ENCODE measurements at regions not wholly inside any gene's neighbourhood (a gene's known extent, or its start where the extent isn't known, plus 50 kb on each side); places are given as distances from the start of the nearest gene placed in this dataset.
"Not testable (repeated sequence)": the region's sequence is repeated elsewhere in the genome, so short reads cannot be mapped to it uniquely, and the experiment has no call there.

DNA sequence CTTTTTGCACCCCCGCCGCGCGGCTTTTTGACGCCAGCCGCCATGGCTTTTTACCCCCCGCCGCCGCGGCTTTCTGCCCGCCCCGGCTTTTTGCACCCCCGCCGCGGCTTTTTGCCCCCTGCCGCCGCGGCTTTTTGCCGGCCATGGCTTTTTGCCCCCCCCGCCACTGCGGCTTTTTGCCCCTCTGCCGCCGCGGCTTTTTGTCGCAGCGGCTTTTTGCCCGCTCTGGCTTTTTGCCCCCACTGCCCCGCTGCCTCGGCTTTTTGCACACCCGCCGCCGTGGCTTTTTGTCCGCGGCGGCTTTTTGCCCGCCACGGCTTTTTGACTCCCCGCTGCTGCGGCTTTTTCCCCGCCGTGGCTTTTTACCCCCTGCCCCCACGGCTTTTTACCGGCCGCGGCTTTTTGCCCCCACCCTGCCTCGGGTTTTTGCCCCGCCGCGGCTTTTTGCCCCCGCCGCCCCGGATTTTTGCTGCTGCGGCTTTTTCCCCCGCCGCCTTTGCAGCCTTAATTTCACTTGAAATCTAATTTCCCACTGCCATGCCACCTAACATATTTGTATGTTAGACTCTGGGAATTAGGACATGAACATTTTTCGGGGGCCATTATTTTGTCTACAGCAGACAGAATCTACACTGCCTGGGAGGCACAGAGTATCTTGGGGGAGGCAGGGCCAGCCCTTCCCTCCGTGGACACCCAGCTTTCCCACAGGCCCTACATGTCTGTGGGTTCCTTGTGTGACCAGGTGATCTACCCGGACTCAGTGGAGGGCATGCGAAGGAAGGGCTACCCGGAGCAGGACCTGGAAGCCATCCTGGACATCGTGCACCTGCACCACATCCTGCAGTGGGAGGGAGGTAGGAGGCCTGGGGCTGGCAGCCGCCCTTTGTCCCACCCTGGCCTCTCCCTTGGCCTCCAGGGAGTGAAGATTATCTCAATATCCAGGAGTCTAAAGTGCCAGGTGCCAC is 3031.0 kb upstream of the TEKT4 start:
- no peak for DNase-seq

DNA sequence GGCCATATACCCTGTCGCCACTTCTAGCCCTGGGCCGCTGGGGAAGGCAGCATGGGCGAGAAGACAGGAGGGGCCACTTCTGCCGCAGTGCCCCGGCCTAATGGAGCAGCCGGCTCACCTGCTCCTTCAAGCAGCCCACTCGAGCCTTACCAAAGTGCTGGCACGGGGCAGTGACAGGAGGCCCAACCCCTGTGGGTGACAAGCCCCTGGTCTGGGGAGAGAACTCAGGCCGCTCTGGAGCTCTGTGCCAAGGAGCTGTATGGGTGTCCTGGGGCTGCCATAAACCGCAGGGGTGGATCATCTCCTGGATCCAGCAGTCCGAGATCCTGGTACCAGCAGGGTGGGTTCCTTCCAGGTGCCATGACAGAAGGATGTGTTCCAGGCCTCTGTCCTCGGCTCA is 3029.0 kb upstream of the TEKT4 start:
- not testable (repeated sequence) for DNase-seq

DNA sequence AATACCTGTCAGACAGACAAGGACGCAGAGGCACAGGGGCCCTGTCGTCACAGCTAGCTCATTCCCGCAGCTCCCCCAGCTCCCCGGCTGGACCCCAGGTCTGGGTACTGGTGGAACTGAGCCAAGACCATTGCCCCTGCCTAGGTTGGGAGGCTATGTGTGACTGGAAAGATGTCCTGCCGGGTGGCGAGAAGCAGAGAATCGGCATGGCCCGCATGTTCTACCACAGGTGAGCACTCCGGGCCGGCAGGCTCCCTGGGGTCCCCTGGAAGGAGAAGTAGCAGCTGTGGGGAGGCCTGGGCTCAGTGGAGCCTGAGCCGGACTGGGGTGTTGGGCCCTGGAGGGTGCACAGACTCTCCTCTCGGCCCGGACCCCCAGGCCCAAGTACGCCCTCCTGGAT is 3028.3 kb upstream of the TEKT4 start:
- not testable (repeated sequence) for DNase-seq

DNA sequence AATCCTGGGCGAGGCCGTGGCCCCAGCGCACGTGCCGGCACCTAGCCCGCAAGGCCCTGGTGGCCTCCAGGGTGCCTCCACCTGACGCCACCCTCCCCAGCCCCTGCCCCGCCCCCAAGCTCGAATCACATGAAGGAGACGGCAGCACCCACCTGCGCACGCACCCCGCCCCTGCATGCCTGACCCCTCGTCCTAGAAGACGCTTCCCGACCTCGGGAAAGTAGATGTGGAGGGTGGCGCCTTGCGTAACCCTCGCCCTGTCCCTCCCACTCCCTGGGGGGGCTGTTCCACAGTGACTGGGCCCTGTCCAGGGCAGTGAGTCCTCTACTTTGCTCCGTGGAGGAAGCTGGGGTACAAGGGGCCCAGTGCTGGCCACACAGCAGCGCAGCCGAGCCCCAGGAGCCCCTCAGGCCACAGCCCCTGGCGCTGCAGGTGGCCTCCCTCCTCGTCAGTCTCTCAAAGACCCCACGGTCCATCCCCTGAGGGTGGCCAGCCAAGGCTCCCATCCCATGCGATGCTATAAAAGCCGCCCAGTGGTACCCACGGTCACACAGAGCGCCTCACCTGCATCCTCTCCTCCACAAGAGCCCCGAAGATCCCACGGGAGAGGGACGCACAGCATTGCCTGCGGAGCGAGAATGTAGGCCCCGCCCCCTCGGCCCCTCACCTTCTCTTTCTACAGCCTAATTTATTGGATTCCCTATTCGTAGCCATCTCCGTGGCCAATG is 3027.3 kb upstream of the TEKT4 start:
- DNase-seq, result not testable (repeated sequence)

GRCh38 chr2:91844451-91844825 is 3026.8 kb upstream of the TEKT4 start:
- DNase-seq, result not testable (repeated sequence)

DNA sequence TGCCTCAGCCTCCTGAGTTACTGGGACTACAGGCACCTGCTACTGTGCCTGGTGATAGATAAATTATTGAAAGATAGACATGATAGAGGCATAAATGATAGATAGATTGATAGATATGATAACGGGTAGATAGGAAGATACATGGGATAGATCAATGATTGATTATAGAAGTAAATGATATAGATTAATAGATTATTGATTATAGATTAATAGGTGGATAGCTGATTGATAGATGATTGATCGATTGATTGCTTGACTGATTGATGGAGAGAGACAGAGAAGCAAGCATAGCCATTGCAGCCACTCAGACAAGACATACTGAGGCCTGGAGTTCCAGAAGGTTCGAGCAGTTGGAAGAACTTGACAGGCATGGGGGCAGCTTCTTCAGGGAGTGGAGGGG is 3024.8 kb upstream of the TEKT4 start:
- not testable (repeated sequence) for DNase-seq

- DNase-seq, result not testable (repeated sequence)
Observed at GRCh38 chr2:91851689-91852420, 3019.4 kb upstream of the TEKT4 start.

DNA sequence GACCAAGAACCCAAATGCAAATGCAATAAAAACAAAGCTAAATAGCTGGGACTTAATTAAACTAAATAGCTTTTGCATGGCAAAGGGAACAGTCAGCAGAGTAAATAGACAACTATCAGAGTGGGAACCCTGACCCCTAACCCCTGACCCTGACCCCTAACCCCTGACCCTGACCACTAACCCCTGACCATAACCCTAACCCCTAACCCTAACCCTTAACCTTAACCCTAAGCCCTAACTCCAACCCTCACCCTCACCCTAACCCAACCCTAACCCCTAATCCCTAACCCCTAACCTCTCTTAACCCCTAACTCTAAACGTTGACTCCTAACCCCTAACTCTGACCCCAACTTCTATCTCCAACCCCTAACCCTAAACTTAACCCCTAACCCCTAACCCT is 3014.3 kb upstream of the TEKT4 start:
- not testable (repeated sequence) for DNase-seq

- not testable (repeated sequence) for DNase-seq
Observed at GRCh38 chr2:91857711-91858110, 3013.5 kb upstream of the TEKT4 start.

- not testable (repeated sequence) for DNase-seq
Observed at GRCh38 chr2:91871716-91872115, 2999.5 kb upstream of the TEKT4 start.

DNA sequence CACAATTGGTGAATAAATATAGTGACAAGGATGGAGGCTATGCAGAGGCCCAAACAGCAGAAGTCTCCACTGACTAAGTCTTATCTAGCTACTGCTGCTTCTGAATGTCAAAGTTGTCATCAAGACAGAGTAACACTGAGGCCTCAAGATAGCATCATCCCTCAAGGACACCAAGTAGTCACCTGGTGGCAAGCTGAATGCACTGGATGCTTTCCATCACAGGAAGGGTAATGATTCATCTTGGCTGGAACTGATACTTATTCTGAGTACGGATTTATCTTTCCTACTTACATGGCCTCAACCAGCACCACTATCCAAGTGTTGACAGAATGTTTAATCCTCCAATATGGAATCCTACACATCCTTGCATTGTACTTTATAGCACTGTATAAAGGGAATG is 2997.8 kb upstream of the TEKT4 start:
- not testable (repeated sequence) for DNase-seq

GRCh38 chr2:91877658-91878210 is 2993.5 kb upstream of the TEKT4 start:
- not testable (repeated sequence) for DNase-seq

DNA sequence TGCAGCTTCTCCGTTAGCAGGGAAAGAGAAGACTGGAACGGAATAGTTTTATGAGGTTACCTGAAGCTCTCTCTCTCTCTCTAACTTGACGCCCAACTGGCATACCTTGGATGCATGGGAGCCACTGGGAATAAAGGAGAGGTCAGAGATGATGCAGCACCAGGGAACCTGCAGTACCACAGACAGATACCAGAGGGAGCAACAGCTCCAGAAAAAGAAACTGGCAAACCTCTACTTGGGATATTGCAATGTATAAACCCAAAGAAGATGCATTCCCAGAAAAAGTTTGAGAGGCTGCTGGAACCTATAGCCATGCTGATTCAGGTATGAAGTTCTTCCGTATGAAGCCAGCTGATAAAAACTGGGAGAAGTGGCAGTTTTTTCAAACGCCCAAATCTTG is 2976.1 kb upstream of the TEKT4 start:
- not testable (repeated sequence) for DNase-seq

DNA sequence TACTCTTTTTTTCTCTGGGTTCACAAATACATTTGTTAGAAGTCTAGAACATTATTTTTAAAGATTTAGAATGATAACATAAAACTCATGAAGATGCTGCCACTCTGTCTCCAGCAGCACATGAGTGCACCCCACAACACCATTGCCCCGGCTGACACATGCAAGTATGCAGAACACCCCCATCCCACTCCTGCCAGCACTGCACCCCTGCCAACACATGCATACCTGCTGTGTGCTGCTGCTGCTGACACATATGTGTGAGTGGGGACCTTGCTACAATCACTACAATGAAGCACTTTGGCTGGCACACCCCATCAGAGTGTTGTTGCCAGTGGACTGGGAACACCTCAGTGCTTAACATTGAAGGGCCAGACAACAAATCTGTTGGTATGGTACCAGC is 2953.6 kb upstream of the TEKT4 start:
- not testable (repeated sequence) for DNase-seq
